Effector memory CD4-positive, alpha-beta T cell (primary cell): ENCODE measurements at regions not wholly inside any gene's neighbourhood (a gene's known extent, or its start where the extent isn't known, plus 50 kb on each side); places are given as distances from the start of the nearest gene placed in this dataset.

Experiments used
- DNase-seq, 3 donors: peaks; one replicate each; pipeline ENCODE4 v3.0.0-alpha.2; 2020
- H3K27ac ChIP-seq: 2 replicates; pipeline ENCODE4 v1.7.0; 2013; ENCODE audit warnings: mild to moderate bottlenecking, low read length, moderate library complexity; ENCODE audit not compliant: insufficient read depth, poor library complexity, severe bottlenecking
- H3K27me3 ChIP-seq: replicated peaks from 2 replicates; pipeline ENCODE4 v1.7.0; 2013; ENCODE audit warnings: mild to moderate bottlenecking, low read length; ENCODE audit not compliant: insufficient read depth, control insufficient read depth, poor library complexity, severe bottlenecking
- H3K36me3 ChIP-seq: 2 replicates; pipeline ENCODE4 v1.7.0; 2013; ENCODE audit warnings: mild to moderate bottlenecking, low read length, moderate library complexity; ENCODE audit not compliant: control insufficient read depth, insufficient read depth
- H3K4me1 ChIP-seq: 2 replicates; pipeline ENCODE4 v1.7.0; 2013; ENCODE audit warnings: low read length, mild to moderate bottlenecking; ENCODE audit not compliant: control insufficient read depth, insufficient read depth, poor library complexity, severe bottlenecking
- H3K4me3 ChIP-seq: 2 replicates; pipeline ENCODE4 v1.7.0; 2013; ENCODE audit warnings: low read length, low read depth, mild to moderate bottlenecking; ENCODE audit not compliant: insufficient read depth, poor library complexity, severe bottlenecking
- H3K9me3 ChIP-seq: 2 replicates; pipeline ENCODE4 v1.7.0; 2013; ENCODE audit warnings: mild to moderate bottlenecking, low read length, moderate library complexity; ENCODE audit not compliant: control insufficient read depth

GRCh38 chr10:10662716-10663408 is 354.8 kb upstream of the CELF2 start:
- no peak overlapping the region for H3K4me3 ChIP-seq
- no peak overlapping the region for H3K27ac ChIP-seq
- H3K4me1 ChIP-seq, result no peaks in the 10 kb centered on the region
- no peaks in the 10 kb centered on the region for H3K9me3 ChIP-seq
- H3K27me3 ChIP-seq, result no peaks in the 10 kb centered on the region
- no peak for DNase-seq
- no peaks in the 10 kb centered on the region for H3K36me3 ChIP-seq

- no peak overlapping the region for H3K4me3 ChIP-seq
- no peak overlapping the region for H3K27ac ChIP-seq
- no peak for DNase-seq
- no peaks in the 10 kb centered on the region for H3K9me3 ChIP-seq
- H3K4me1 ChIP-seq, result no peaks in the 10 kb centered on the region
- no peaks in the 10 kb centered on the region for H3K27me3 ChIP-seq
- H3K36me3 ChIP-seq, result no peaks in the 10 kb centered on the region
Observed at GRCh38 chr10:10663622-10664021, 354.1 kb upstream of the CELF2 start.

- Histone ChIP-seq H3K4me3 (no peak overlapping the region), H3K4me1 (no peaks in the 10 kb centered on the region), H3K36me3 (no peaks in the 10 kb centered on the region), H3K27me3 (no peaks in the 10 kb centered on the region), H3K9me3 (no peaks in the 10 kb centered on the region), H3K27ac (no peak overlapping the region)
- DNase-seq, result no peak
Observed at GRCh38 chr10:10665750-10666149, 351.9 kb upstream of the CELF2 start.

GRCh38 chr10:10667466-10667865 is 350.2 kb upstream of the CELF2 start:
- Histone ChIP-seq H3K27me3 (no peaks in the 10 kb centered on the region), H3K4me3 (no peak overlapping the region), H3K27ac (no peak overlapping the region), H3K4me1 (no peaks in the 10 kb centered on the region), H3K9me3 (no peaks in the 10 kb centered on the region), H3K36me3 (no peaks in the 10 kb centered on the region)
- no peak for DNase-seq

GRCh38 chr10:10676972-10677371 is 340.7 kb upstream of the CELF2 start:
- H3K4me3 ChIP-seq, result no peak overlapping the region
- DNase-seq, result no peak
- no peaks in the 10 kb centered on the region for H3K4me1 ChIP-seq
- peaks cover 3% of the 10 kb centered on the region for H3K27me3 ChIP-seq
- no peaks in the 10 kb centered on the region for H3K36me3 ChIP-seq
- H3K9me3 ChIP-seq, result no peaks in the 10 kb centered on the region
- no peak overlapping the region for H3K27ac ChIP-seq

- peaks cover 3% of the 10 kb centered on the region for H3K27me3 ChIP-seq
- no peak overlapping the region for H3K4me3 ChIP-seq
- no peaks in the 10 kb centered on the region for H3K36me3 ChIP-seq
- no peaks in the 10 kb centered on the region for H3K4me1 ChIP-seq
- no peak overlapping the region for H3K27ac ChIP-seq
- no peak for DNase-seq
- no peaks in the 10 kb centered on the region for H3K9me3 ChIP-seq
Observed at GRCh38 chr10:10677479-10677878, 340.2 kb upstream of the CELF2 start.

GRCh38 chr10:10680496-10680895 is 337.2 kb upstream of the CELF2 start:
- no peak overlapping the region for H3K27ac ChIP-seq
- H3K36me3 ChIP-seq, result no peaks in the 10 kb centered on the region
- DNase-seq, result no peak
- H3K4me3 ChIP-seq, result no peak overlapping the region
- H3K9me3 ChIP-seq, result no peaks in the 10 kb centered on the region
- H3K4me1 ChIP-seq, result no peaks in the 10 kb centered on the region
- H3K27me3 ChIP-seq, result peaks cover 3% of the 10 kb centered on the region

- H3K27me3 ChIP-seq, result peaks cover 3% of the 10 kb centered on the region
- no peak overlapping the region for H3K4me3 ChIP-seq
- H3K27ac ChIP-seq, result no peak overlapping the region
- H3K9me3 ChIP-seq, result no peaks in the 10 kb centered on the region
- no peaks in the 10 kb centered on the region for H3K36me3 ChIP-seq
- no peak for DNase-seq
- no peaks in the 10 kb centered on the region for H3K4me1 ChIP-seq
Observed at GRCh38 chr10:10684972-10685371, 332.7 kb upstream of the CELF2 start.

- Histone ChIP-seq H3K4me3 (no peak overlapping the region), H3K4me1 (no peaks in the 10 kb centered on the region), H3K27me3 (peaks cover 3% of the 10 kb centered on the region), H3K9me3 (no peaks in the 10 kb centered on the region), H3K36me3 (no peaks in the 10 kb centered on the region), H3K27ac (no peak overlapping the region)
- DNase-seq, result no peak
Observed at GRCh38 chr10:10685566-10685965, 332.1 kb upstream of the CELF2 start.

- H3K9me3 ChIP-seq, result no peaks in the 10 kb centered on the region
- H3K36me3 ChIP-seq, result no peaks in the 10 kb centered on the region
- H3K27ac ChIP-seq, result no peak overlapping the region
- no peaks in the 10 kb centered on the region for H3K4me1 ChIP-seq
- H3K4me3 ChIP-seq, result no peak overlapping the region
- DNase-seq, result no peak
- no peaks in the 10 kb centered on the region for H3K27me3 ChIP-seq
Observed at GRCh38 chr10:10687751-10688150, 329.9 kb upstream of the CELF2 start.
